Mucosa of descending colon (tissue), 3 donors: ENCODE measurements at regions not wholly inside any gene's neighbourhood (a gene's known extent, or its start where the extent isn't known, plus 50 kb on each side); places are given as distances from the start of the nearest gene placed in this dataset.

Experiments used
- ATAC-seq: fragments of 200-7000 bp; cut with Tn5 transposase; one replicate; pipeline ENCODE4 v1.9.1; 2020; ENCODE audit warnings: mild to moderate bottlenecking, moderate library complexity
- DNase-seq, 3 donors: peaks; one replicate each; pipeline ENCODE4 v3.0.0-alpha.2; 2020
- H3K36me3 ChIP-seq: fragments of 200-600 bp; one replicate; pipeline ENCODE4 v1.8.0; 2021; ENCODE audit warnings: low read depth, mild to moderate bottlenecking
- H3K4me1 ChIP-seq: fragments of 200-600 bp; one replicate; pipeline ENCODE4 v1.8.0; 2021; ENCODE audit warnings: low read depth, mild to moderate bottlenecking
- H3K4me3 ChIP-seq: fragments of 200-600 bp; one replicate; pipeline ENCODE4 v1.8.0; 2021; ENCODE audit warnings: mild to moderate bottlenecking
- H3K9me3 ChIP-seq: fragments of 200-600 bp; one replicate; pipeline ENCODE4 v1.8.0; 2021; ENCODE audit warnings: mild to moderate bottlenecking
- CTCF ChIP-seq: fragments of 200-600 bp; IDR thresholded peaks from one replicate; pipeline ENCODE4 v1.8.0; 2022; ENCODE audit warnings: antibody characterized with exemption, mild to moderate bottlenecking
- intact Hi-C, 2 donors: fragments of 100-400 bp; cut with DNase I in 1 of 2; cut with micrococcal nuclease in 1 of 2; formaldehyde crosslinking; loops; one replicate each; pipeline versions ENCODE4 v1.11.0 to v1.11.1; 2022; cut with DNase I, micrococcal nuclease
- donor health status: DM: no; HTN: no; CAD: no; lungs with moderate emphysema.
- donor health status: DM: no; HTN: no; CAD: no.
- donor health status: DM: no; HTN: yes; CAD: no.

DNA sequence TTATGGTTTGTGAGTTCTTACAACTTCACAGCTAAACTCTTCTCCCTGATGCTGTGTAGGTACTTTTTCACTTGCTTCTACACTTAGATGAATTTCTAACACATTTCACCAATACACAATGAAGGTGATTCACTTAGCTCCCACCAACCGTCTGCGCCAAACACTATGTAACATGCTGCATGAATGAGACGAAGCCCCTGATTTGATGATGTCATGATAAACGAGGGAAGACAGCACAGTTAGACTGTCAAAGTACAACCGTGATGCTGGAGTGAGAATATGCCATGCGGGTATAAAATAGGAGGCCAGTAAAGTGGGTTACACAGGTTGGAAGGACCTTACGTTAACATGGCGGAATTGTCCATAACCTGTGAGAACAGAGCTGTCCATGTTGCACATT is 100.8 kb downstream of the KCNA4 start:
- no peaks in the 10 kb centered on the region for H3K4me1 ChIP-seq
- TF ChIP-seq CTCF, result no peak
- no peaks in the 10 kb centered on the region for H3K36me3 ChIP-seq
- H3K9me3 ChIP-seq, result peaks cover 15% of the 10 kb centered on the region
- intact Hi-C loops, result no loop called here
- no peak for DNase-seq
- ATAC-seq, result no peak
- H3K4me3 ChIP-seq, result no peak overlapping the region

DNA sequence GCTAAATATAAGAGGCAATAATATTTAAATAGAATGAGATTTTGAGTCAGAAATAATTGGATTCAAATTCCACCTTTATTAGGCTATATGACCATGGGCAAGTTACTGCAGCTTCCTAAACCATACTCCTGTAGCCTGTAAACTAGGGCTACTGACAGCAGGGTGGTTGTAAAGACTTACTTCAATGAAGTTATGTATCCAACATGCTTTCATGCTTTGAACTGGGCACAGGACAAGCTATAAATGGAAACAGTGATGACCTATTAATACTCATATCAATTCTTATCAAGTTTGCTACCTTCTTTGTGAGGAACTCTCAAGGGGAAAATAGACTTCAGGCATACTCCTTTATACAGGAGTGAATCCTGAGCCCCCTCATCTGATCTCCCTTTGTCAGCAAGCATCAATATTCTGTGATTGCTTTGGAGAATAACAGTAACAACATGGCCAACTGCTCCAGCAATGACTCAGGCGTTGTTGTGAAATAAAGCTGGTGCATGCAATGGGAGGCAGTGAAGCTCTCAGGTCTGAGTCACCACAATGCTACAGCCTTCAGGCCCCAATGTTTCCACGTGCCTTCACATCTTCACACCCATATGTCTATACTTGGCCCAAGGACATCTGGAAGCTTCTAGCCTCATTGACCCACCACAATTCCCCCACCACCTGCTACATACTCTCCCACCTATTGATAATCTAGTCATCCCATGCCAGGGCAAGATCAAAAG is 102.5 kb downstream of the KCNA4 start:
- ATAC-seq, result no peak
- intact Hi-C loops, result no loop called here
- H3K4me1 ChIP-seq, result no peaks in the 10 kb centered on the region

GRCh38 chr11:29913352-29913751 is 103.5 kb downstream of the KCNA4 start:
- H3K9me3 ChIP-seq, result peaks cover 12% of the 10 kb centered on the region
- no peaks in the 10 kb centered on the region for H3K36me3 ChIP-seq
- ATAC-seq (no peak), DNase-seq (no peak)
- no peak for TF ChIP-seq CTCF
- intact Hi-C loops, result no loop called here
- H3K4me3 ChIP-seq, result no peak overlapping the region
- H3K4me1 ChIP-seq, result no peaks in the 10 kb centered on the region

More for the DNA sequence above, 102.5 kb downstream of the KCNA4 start:
- Histone ChIP-seq H3K4me3 (no peak overlapping the region), H3K36me3 (no peaks in the 10 kb centered on the region), H3K9me3 (peaks cover 12% of the 10 kb centered on the region)
- TF ChIP-seq CTCF, result no peak
- no peak for DNase-seq

DNA sequence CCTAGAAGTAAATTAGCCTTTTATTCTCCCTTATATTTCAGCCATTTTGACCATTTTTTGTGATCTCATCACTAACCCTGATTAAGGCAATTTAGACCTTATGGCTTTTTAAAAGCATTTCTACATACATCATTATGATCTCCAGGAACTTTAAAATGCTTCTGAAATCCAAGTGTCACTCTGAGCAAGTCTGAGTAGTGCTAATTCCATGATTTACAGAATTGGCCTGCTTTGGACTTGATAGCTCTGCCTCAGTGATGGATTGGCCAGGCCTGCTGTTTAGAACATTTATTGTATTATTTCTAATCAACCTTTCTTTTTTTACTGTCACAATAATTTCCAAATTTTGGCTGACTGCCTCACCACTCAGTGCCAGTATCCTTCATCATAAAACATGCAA is 116.4 kb downstream of the KCNA4 start:
- no peak overlapping the region for H3K4me3 ChIP-seq
- TF ChIP-seq CTCF, result no peak
- intact Hi-C loops, result no loop called here
- no peaks in the 10 kb centered on the region for H3K4me1 ChIP-seq
- no peaks in the 10 kb centered on the region for H3K36me3 ChIP-seq
- peaks cover 40% of the 10 kb centered on the region for H3K9me3 ChIP-seq
- ATAC-seq (no peak), DNase-seq (no peak)

DNA sequence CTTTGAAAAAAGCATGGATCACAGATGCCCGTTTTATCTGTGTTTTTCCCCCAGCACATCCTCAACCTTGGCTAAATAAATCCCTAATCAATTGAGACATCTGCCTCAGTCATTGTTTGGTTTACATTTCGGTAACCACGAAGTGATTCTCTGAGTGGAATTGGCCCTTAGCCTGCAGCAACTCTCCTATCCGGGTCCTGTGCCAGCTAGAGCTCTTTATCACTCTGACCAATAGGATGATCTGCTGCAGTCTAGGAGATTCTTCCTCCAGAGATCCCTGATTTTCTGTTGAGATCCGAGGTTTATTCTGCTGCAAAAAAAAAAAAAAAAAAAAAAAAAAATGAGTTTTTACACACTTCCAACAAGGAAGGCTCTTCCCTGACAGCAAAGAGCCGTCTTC is 137.3 kb downstream of the KCNA4 start:
- no peak overlapping the region for H3K4me3 ChIP-seq
- no peaks in the 10 kb centered on the region for H3K4me1 ChIP-seq
- ATAC-seq (no peak), DNase-seq (no peak)
- intact Hi-C loops, result no loop called here
- peaks cover 44% of the 10 kb centered on the region for H3K9me3 ChIP-seq
- no peaks in the 10 kb centered on the region for H3K36me3 ChIP-seq
- no peak for TF ChIP-seq CTCF

DNA sequence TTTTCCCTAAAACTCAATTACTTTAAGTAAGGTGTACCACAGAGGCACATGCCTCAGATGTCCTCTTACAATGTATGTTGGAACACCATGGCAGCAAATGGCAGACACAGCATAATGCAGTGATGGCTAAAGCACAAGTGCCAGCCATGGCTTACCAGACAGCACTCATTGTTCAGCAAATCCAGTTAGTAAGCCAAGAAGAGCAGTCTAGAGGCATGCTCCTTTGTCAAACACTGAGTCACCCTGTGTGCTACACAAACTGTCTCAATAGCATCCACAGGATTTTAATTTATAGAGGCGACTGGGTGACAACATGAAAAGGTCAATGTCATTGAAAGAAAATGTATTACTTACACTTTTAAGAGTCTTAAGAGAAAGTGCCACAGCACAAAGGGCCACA is 140.6 kb downstream of the KCNA4 start:
- no peaks in the 10 kb centered on the region for H3K36me3 ChIP-seq
- no peak for DNase-seq
- intact Hi-C loops, result no loop called here
- no peak for TF ChIP-seq CTCF
- no peak for ATAC-seq
- no peak overlapping the region for H3K4me3 ChIP-seq
- peaks cover 33% of the 10 kb centered on the region for H3K9me3 ChIP-seq
- no peaks in the 10 kb centered on the region for H3K4me1 ChIP-seq
